MM.1S (cell line): ENCODE measurements at regions not wholly inside any gene's neighbourhood (a gene's known extent, or its start where the extent isn't known, plus 50 kb on each side); places are given as distances from the start of the nearest gene placed in this dataset.

Experiments
- DNase-seq: peaks from one replicate; pipeline ENCODE4 v3.0.0-alpha.2; 2015
- H2AFZ ChIP-seq: fragments of 300-600 bp; sonication (generic); 2 replicates; pipeline ENCODE4 v1.6.0; 2016; ENCODE audit warnings: antibody characterized with exemption, low read length
- H3F3A ChIP-seq: fragments of 300-600 bp; sonication (generic); 2 replicates; pipeline ENCODE4 v1.6.1; 2016; ENCODE audit warnings: mild to moderate bottlenecking, antibody characterized with exemption, low read length, moderate library complexity, mixed read lengths; ENCODE audit not compliant: insufficient read depth
- H3K27ac ChIP-seq: fragments of 300-600 bp; sonication (generic); 2 replicates; pipeline ENCODE4 v1.5.1; 2016; ENCODE audit warnings: mild to moderate bottlenecking, low read length
- H3K27me3 ChIP-seq: fragments of 300-600 bp; sonication (generic); replicated peaks from 2 replicates; pipeline ENCODE4 v1.6.0; 2016; ENCODE audit warnings: low read length; ENCODE audit not compliant: insufficient read depth
- H3K36me3 ChIP-seq: fragments of 300-600 bp; sonication (generic); replicated peaks from 2 replicates; pipeline ENCODE4 v1.6.1; 2016; ENCODE audit warnings: mild to moderate bottlenecking, low read length, mixed read lengths; ENCODE audit not compliant: insufficient read depth
- H3K4me1 ChIP-seq: fragments of 300-600 bp; sonication (generic); 2 replicates; pipeline ENCODE4 v1.6.1; 2016; ENCODE audit warnings: low read length, mixed read lengths
- H3K4me2 ChIP-seq: fragments of 300-600 bp; sonication (generic); 2 replicates; pipeline ENCODE4 v1.6.0; 2016; ENCODE audit warnings: low read depth, low read length
- H3K4me3 ChIP-seq: fragments of 300-600 bp; sonication (generic); 2 replicates; pipeline ENCODE4 v1.5.1; 2016; ENCODE audit warnings: low read length, mixed read lengths
- H3K79me2 ChIP-seq: fragments of 300-600 bp; sonication (generic); 2 replicates; pipeline ENCODE4 v1.6.1; 2016; ENCODE audit warnings: mixed run types, low read length, mixed read lengths
- H3K9ac ChIP-seq: fragments of 300-600 bp; sonication (generic); 2 replicates; pipeline ENCODE4 v1.6.1; 2016; ENCODE audit warnings: low read length, mixed read lengths
- H3K9me2 ChIP-seq: fragments of 300-600 bp; sonication (generic); replicated peaks from 2 replicates; pipeline ENCODE4 v1.6.1; 2016; ENCODE audit warnings: mild to moderate bottlenecking, low read length, mixed read lengths; ENCODE audit not compliant: insufficient read depth
- H3K9me3 ChIP-seq: fragments of 300-600 bp; sonication (generic); replicated peaks from 2 replicates; pipeline ENCODE4 v1.6.1; 2016; ENCODE audit warnings: mild to moderate bottlenecking, low read length, mixed read lengths; ENCODE audit not compliant: insufficient read depth
- H4K20me1 ChIP-seq: fragments of 300-600 bp; sonication (generic); 2 replicates; pipeline ENCODE4 v1.6.1; 2016; ENCODE audit warnings: mild to moderate bottlenecking, low read length, moderate library complexity, mixed read lengths; ENCODE audit not compliant: insufficient read depth
- EZH2 ChIP-seq: fragments of 300-600 bp; sonication (generic); optimal IDR thresholded peaks from 2 replicates; pipeline ENCODE3; 2017; ENCODE audit warnings: low read depth, mild to moderate bottlenecking, antibody characterized with exemption, low read length, mixed read lengths
- EZH2phosphoT487 ChIP-seq: fragments of 300-600 bp; sonication (generic); IDR thresholded peaks from 2 replicates; pipeline ENCODE4 v1.6.1; 2018; ENCODE audit warnings: antibody characterized with exemption, low read length
- TF ChIP-seq, protein P1 (sequence below): fragments of 300-600 bp; sonication (generic); IDR thresholded peaks from 2 replicates; pipeline ENCODE4 v1.5.1; 2016; ENCODE audit warnings: antibody characterized with exemption, low read length, mixed read lengths

DNA sequence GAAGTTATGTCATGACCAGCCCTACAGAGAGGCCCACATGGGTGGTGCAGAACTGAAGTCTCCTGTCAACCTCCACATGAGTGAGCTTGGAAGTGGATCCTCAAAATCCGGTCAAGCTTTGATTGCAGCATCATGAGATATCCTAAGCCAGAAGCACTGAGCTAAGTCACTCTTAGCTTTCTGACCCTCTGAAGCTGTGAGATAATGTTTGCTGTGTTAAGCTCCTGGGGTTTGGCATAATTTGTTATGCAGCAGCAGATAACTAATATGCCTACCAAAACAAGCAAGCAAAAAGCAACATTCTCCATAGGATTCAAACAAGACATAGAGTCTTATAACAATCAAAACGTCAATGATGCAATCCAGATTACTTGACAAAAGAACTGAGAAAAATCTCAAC lies 87.6 kb upstream of the GRIN2B start:
- Histone ChIP-seq H3K9ac (no peak overlapping the region), H3K9me3 (no peaks in the 10 kb centered on the region), H3K27ac (no peak overlapping the region), H4K20me1 (no peaks in the 10 kb centered on the region), H3K27me3 (no peaks in the 10 kb centered on the region), H3K9me2 (no peaks in the 10 kb centered on the region), H3K4me1 (no peaks in the 10 kb centered on the region), H3K79me2 (no peaks in the 10 kb centered on the region), H3K4me2 (no peak overlapping the region), H3K36me3 (no peaks in the 10 kb centered on the region), H2AFZ (no peak overlapping the region), H3F3A (no peaks in the 10 kb centered on the region), H3K4me3 (no peak overlapping the region)
- DNase-seq = no peak
- TF ChIP-seq EZH2 (no peak), EZH2phosphoT487 (no peak)
- TF ChIP-seq, protein P1, sequence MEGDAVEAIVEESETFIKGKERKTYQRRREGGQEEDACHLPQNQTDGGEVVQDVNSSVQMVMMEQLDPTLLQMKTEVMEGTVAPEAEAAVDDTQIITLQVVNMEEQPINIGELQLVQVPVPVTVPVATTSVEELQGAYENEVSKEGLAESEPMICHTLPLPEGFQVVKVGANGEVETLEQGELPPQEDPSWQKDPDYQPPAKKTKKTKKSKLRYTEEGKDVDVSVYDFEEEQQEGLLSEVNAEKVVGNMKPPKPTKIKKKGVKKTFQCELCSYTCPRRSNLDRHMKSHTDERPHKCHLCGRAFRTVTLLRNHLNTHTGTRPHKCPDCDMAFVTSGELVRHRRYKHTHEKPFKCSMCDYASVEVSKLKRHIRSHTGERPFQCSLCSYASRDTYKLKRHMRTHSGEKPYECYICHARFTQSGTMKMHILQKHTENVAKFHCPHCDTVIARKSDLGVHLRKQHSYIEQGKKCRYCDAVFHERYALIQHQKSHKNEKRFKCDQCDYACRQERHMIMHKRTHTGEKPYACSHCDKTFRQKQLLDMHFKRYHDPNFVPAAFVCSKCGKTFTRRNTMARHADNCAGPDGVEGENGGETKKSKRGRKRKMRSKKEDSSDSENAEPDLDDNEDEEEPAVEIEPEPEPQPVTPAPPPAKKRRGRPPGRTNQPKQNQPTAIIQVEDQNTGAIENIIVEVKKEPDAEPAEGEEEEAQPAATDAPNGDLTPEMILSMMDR = no peak

DNA sequence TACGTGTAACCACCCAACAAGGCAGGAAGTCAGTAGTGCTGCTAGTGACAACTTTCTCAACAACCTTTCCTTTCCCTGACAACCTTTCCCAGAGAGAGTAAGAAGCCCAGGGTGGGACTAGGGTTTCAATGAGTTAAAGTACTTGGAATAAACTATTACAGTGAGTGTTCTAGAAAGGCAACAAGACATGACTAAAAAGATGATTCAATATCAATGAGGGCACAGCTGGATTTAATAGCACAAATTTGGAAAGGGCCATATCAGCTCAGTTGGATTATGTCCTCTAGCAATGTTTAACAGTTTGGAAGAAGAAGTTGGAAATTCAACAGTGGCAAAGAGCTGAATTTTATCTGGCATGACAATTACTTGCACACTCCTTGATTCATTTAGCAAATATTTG lies 90.4 kb upstream of the GRIN2B start:
- Histone ChIP-seq H3K9me2 (no peaks in the 10 kb centered on the region), H2AFZ (no peak overlapping the region), H3K36me3 (no peaks in the 10 kb centered on the region), H3K27ac (no peak overlapping the region), H3K4me1 (no peaks in the 10 kb centered on the region), H3K9ac (no peak overlapping the region), H3K4me2 (no peak overlapping the region), H4K20me1 (no peaks in the 10 kb centered on the region), H3K27me3 (no peaks in the 10 kb centered on the region), H3K79me2 (no peaks in the 10 kb centered on the region), H3K9me3 (no peaks in the 10 kb centered on the region), H3F3A (no peaks in the 10 kb centered on the region), H3K4me3 (no peak overlapping the region)
- DNase-seq = no peak
- no peak for TF ChIP-seq EZH2phosphoT487
- TF ChIP-seq EZH2 = no peak

DNA sequence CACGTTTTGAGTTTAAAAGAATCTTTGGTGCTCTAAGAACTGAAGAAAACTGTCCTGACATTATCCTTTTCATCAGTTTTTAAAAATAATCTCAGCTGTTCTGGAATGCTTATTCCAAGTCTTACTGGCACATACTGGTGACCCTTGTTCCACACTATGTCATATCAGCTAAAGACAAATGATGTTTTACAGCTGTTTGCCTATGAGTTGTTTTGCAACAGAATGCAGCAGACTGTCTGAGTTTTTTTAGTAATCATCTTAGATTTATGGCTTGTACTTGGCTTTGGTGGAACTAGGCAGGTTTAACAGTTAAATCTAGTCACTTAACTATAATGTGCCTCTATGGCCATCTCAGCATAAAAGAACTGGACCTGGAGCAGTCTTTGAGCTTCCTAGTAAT lies 91.6 kb upstream of the GRIN2B start:
- Histone ChIP-seq H3K9ac (no peak overlapping the region), H3K9me3 (no peaks in the 10 kb centered on the region), H4K20me1 (no peaks in the 10 kb centered on the region), H3K4me2 (no peak overlapping the region), H3F3A (no peaks in the 10 kb centered on the region), H2AFZ (no peak overlapping the region), H3K4me3 (no peak overlapping the region), H3K27me3 (no peaks in the 10 kb centered on the region), H3K27ac (no peak overlapping the region), H3K4me1 (no peaks in the 10 kb centered on the region), H3K36me3 (no peaks in the 10 kb centered on the region), H3K79me2 (no peaks in the 10 kb centered on the region), H3K9me2 (no peaks in the 10 kb centered on the region)
- TF ChIP-seq, protein P1 = no peak
- no peak for DNase-seq

DNA sequence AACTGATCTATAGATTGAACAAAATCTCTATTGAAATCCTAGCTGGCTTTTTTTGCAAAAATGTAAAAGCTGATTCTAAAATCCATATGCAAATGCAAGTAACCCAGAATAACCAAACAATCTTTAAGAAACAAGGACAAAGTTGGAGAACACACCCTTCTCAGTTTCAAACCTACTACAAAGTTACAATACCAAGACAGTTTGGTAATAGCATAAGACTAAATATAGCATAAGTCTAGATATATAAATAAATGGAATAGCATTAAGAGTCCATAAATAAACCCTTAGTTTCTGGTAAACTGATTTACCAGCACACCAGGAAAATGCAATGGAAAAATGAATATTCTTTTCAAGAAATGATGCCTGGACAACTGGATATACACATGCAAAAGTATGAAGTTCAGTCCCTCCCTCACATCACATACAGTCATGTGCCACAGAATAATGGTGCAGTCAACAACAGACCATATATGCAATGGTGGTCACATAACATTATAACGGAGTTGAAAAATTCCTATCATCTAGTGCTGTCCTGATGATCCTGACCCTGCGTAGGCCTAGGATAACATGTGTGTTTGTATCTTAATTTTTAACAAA lies 94.5 kb upstream of the GRIN2B start:
- H3F3A ChIP-seq = no peaks in the 10 kb centered on the region
- no peak overlapping the region for H3K4me3 ChIP-seq
- no peak overlapping the region for H3K4me2 ChIP-seq
- H2AFZ ChIP-seq = no peak overlapping the region
- TF ChIP-seq, protein P1 = no peak
- no peak for TF ChIP-seq EZH2
- TF ChIP-seq EZH2phosphoT487 = no peak
- no peaks in the 10 kb centered on the region for H3K79me2 ChIP-seq
- no peaks in the 10 kb centered on the region for H3K36me3 ChIP-seq
- H3K9me3 ChIP-seq = no peaks in the 10 kb centered on the region
- no peak for DNase-seq
- H3K9me2 ChIP-seq = no peaks in the 10 kb centered on the region
- H3K27me3 ChIP-seq = no peaks in the 10 kb centered on the region
- H3K9ac ChIP-seq = no peak overlapping the region
- H4K20me1 ChIP-seq = no peaks in the 10 kb centered on the region
- H3K4me1 ChIP-seq = no peaks in the 10 kb centered on the region
- no peak overlapping the region for H3K27ac ChIP-seq
